Activated CD8-positive, alpha-beta memory T cell treated with anti-CD3 and anti-CD28 coated beads for 1 hour (primary cell): ENCODE measurements at regions not wholly inside any gene's neighbourhood (a gene's known extent, or its start where the extent isn't known, plus 50 kb on each side); places are given as distances from the start of the nearest gene placed in this dataset.

ENCODE experiments used
- DNase-seq, 2 donors: peaks; one replicate each; pipeline ENCODE4 v3.0.0-alpha.2; 2020; ENCODE audit warnings: low read depth in 1 of 2; ENCODE audit errors: extremely low read depth in 1 of 2

DNA sequence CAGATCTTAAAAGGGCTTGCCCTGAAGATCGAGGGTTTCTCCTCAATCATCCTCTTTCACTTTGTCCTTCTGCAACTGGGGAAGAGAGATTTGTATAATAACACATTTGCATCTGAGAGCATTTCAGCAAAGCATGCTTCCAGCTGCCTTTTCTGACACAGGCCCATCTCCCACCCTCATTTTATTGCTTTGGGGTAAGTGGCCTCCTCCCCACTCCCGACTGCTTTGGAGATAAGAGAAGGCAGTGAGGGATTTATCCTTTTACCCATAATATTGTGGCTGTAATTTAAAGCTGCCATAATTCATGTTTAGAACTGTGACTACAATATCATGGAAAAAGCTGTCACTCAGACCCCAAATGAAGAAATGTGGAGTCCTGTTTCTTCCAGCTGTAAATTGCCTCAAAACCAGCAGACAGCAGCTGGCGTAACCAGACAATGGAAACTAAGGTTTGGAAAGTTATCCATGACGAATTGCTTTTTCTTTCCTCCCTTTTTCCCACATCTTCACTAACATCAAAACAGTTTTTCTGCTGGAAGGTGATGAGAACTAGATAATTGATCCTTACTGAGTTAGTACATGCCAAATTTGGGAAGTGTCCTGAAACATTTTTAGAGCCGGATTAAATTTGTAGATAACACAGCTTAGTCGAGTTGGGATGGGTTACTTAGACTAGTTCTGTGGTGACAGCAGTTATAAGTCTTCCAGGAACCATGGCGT lies 104.2 kb upstream of the PFN2 start:
- no peak for DNase-seq

GRCh38 chr3:150074277-150074676 lies 103.6 kb upstream of the PFN2 start:
- DNase-seq = no peak

- DNase-seq = no peak
Observed at GRCh38 chr3:150073513-150073912, 102.8 kb upstream of the PFN2 start.

GRCh38 chr3:150073031-150073430 lies 102.3 kb upstream of the PFN2 start:
- no peak for DNase-seq

DNA sequence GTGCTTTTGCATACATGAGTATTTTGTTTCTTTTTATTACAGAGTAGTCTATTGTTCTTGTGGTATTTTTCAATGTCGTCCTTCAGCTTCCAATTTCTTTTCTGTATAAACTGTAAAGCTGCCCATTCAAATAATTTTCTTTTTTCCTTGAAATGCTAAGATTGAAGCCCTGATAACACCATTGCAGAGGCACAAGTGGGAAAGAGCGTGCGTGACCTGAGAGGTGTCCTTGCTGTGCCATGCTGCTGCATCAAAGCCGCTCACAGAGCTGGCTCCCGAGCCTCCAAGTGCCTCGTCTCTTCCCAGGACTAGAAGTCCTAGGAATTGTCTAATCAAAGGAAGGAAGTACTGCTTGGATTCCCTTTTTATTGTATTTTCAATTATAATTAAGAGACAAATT lies 101.9 kb upstream of the PFN2 start:
- DNase-seq = no peak

DNA sequence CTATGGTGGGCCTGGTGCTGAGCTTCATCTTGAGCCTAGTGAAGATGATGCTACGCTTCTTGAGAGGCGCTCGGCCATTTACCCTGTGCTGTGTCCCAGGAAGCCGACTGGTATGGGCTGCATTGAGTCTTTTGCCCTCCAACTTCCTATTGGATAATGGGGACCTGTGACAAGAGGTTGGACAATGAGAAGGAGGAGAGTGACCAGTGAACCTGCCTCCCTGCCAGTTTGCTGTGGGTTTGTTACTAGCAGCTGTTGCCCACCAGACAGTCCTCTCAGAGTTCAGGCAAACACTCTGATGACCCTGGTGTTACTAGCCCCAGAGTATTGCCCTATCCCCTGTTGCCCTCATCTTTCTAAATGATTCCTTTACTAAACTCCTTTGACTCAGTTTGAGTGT lies 99.6 kb upstream of the PFN2 start:
- DNase-seq = no peak

DNA sequence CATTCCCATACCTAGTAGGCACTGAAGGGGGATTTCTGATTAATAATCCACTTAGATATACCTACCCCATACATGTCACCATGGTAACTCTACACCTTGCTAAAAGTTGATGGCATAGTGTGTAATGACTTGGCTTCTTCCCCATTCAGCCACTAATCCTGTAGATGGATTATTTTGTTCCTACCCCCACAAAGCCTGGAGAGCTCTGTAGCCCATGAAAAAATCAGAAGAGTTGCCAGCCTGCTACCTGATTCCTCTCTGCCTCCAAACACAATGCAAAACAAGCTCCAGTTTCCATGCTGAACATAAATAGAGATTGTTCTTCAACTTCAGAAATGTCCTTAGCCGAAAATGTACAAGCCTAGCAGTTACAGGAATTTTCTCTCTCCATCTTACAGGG lies 98.9 kb upstream of the PFN2 start:
- no peak for DNase-seq

- DNase-seq = no peak
Observed at GRCh38 chr3:150069154-150069527, 98.4 kb upstream of the PFN2 start.

- no peak for DNase-seq
Observed at GRCh38 chr3:150068440-150069153, 97.9 kb upstream of the PFN2 start.

GRCh38 chr3:150067561-150067960 lies 96.9 kb upstream of the PFN2 start:
- no peak for DNase-seq

GRCh38 chr3:150064971-150065370 lies 94.3 kb upstream of the PFN2 start:
- no peak for DNase-seq

- no peak for DNase-seq
Observed at GRCh38 chr3:150063237-150063636, 92.5 kb upstream of the PFN2 start.

GRCh38 chr3:150062492-150062891 lies 91.8 kb upstream of the PFN2 start:
- DNase-seq = no peak

DNA sequence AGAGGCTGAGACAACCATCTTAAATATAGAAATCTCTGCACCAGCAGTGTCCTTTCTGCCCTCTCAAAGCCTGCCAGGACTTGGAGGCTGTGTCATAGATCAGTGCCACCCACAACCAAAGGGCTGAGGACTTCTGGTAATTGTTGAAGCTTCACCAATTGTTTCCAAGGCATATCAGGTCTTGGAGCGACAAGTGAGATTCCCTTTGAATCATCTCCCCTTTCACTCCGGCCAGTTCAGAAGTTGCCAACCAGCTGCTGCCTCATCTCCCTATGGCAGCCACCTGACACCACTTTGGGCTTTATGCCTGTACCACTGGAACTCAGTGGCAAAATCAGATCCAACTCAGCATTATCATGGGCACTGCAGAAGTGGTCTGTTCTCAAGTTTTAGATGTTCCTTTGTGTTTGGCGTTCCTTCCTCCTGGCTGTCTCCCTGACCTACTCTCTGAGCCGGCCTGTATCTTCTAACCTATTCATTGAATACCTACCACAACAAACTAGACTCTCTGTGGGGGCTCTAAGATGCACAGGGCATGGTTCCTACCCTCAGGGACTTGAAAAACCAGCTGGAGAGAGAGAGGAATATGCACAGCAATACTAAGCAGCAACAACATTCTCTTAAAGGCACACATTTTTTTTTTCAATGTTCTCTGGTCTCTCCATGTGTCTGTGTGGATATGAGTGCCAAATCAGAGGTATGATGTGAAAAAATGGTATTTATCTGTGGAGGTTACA lies 90.8 kb upstream of the PFN2 start:
- DNase-seq = no peak

GRCh38 chr3:150059729-150060128 lies 89.0 kb upstream of the PFN2 start:
- DNase-seq = no peak

DNA sequence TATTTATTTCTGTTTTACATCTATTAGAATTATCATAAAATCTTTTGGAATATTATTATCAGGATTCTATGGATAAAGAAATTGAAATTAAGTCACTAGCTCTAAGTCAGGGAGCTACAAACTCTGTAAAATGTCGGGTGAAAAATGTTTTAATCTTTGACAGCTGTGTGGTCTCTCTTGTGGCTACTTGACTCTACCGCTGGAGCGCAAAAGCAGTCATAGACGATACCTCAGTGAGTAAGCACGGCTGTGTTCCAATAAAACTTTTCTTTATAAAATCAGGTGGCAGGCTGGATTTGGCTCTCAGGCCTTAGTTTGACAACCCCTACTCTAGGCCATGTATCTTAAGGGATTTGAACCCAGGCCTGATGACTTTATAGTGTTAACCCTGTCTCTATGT lies 88.5 kb upstream of the PFN2 start:
- no peak for DNase-seq

DNA sequence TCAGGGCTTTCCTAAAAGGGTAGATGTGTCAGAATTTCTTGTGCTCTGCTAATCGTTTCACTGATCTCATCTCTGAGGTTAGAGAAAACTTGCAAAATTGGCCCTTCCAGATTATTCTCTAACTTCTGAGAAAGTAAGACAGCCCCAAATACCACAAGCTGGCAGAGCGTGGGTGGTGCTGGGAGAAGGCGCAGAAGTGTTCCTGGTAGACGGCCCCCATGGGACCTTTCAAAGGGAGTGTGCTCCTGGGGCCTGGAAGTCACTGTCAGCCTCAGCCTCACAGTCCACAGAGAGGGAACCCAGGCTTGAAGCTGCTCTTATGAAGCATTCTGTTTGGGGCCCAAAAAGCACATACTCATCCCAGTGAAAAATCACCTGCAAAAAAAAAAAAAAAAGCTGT lies 86.5 kb upstream of the PFN2 start:
- DNase-seq = no peak

DNA sequence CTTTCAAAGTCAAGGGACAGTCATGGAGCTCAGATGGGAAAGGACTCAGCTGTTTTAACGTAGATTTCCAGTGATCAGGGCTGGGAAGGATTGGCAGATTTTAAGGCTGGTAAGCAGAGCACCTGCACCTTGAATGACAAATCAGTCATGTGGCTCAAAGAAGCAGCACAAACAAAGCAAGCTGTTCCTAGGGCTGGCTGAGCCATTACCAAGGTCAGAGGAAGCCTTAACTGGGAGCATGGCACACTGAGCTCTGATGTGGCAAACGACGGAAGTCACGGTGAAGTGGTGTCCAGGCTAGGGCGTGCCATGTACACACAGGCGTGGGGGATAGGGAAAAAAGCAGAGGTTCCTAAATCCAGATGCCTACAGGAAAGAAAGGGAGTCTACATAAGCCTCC lies 84.6 kb upstream of the PFN2 start:
- DNase-seq = no peak

DNA sequence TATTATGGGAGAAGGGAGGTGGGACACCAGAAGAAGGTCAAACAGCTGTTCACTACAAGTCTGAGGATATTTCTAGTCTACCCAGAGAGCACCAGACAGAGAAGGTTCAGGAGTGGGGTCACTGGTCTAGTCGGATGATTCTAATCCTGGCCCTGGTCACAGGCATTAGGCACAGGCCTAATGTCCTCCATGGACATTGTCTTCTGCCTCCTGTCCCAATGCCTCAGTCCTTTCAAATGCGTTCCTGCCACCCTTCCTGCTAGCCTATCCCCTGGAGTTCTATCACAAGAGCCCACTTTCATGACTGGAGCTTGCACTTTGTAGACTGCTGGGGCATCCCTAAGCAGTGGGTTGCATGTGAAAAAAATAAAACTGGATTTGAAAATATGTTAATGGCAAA lies 83.9 kb upstream of the PFN2 start:
- no peak for DNase-seq

- no peak for DNase-seq
Observed at GRCh38 chr3:150050510-150050909, 79.8 kb upstream of the PFN2 start.

GRCh38 chr3:150049317-150049716 lies 78.6 kb upstream of the PFN2 start:
- DNase-seq = no peak

GRCh38 chr3:150041877-150042276 lies 71.2 kb upstream of the PFN2 start:
- DNase-seq = no peak
